B cell (primary cell): ENCODE measurements at regions not wholly inside any gene's neighbourhood (a gene's known extent, or its start where the extent isn't known, plus 50 kb on each side); places are given as distances from the start of the nearest gene placed in this dataset.

Experiments
- ATAC-seq: fragments of 200-7000 bp; cut with Tn5 transposase; one replicate; pipeline ENCODE4 v1.10.0; 2021; ENCODE audit warnings: low read depth, mild to moderate bottlenecking, moderate number of reproducible peaks, moderate library complexity
- CTCF ChIA-PET: fragments of 350-600 bp; sonication (Branson Sonifier 250); formaldehyde crosslinking; loops from one replicate; lab custom pipeline; 2021; ENCODE audit warnings: antibody characterized with exemption, inconsistent platforms; lab: Charles Lee
- POLR2A ChIA-PET: fragments of 350-600 bp; sonication (Branson Sonifier 250); formaldehyde crosslinking; loops from one replicate; lab custom pipeline; 2021; ENCODE audit warnings: antibody characterized with exemption; lab: Charles Lee
- DNase-seq: peaks from one replicate; pipeline ENCODE4 v3.0.0; 2013
- H2AFZ ChIP-seq: 2 replicates; pipeline ENCODE4 v1.6.1; 2012; ENCODE audit warnings: mild to moderate bottlenecking, low read depth, low read length; ENCODE audit not compliant: insufficient read depth, poor library complexity, severe bottlenecking
- H3K27ac ChIP-seq, 2 donors: 1 replicate in 1 of 2; 2 replicates in 1 of 2; pipeline ENCODE4 v1.5.1; 2012 to 2013; ENCODE audit warnings: low read length in 2 of 2, mild to moderate bottlenecking in 2 of 2, moderate library complexity in 1 of 2
- H3K27me3 ChIP-seq, 4 experiments: fragments of 200-600 bp in 1 of 4; sonication (generic) in 1 of 4; replicated peaks in 1 of 4; 1 replicate in 2 of 4; 2 replicates in 2 of 4; pipeline versions ENCODE4 v1.6.1 to v1.7.0; 2013 to 2016; ENCODE audit warnings: low read length in 3 of 4, mild to moderate bottlenecking in 2 of 4, mixed read lengths in 1 of 4, moderate library complexity in 1 of 4; ENCODE audit not compliant: insufficient read depth in 4 of 4, control insufficient read depth in 3 of 4; ENCODE audit errors: control extremely low read depth in 1 of 4
- H3K36me3 ChIP-seq, 2 experiments: replicated peaks in 1 of 2; 1 replicate in 1 of 2; 2 replicates in 1 of 2; pipeline versions ENCODE4 v1.6.1 to v1.7.1; 2013; ENCODE audit warnings: low read length in 1 of 2; ENCODE audit not compliant: insufficient read depth in 2 of 2, control insufficient read depth in 1 of 2; ENCODE audit errors: control extremely low read depth in 1 of 2, extremely low read depth in 1 of 2
- H3K4me1 ChIP-seq, 2 donors: fragments of 200-600 bp in 1 of 2; sonication (generic) in 1 of 2; 1 replicate in 1 of 2; 2 replicates in 1 of 2; pipeline versions ENCODE4 v1.5.1 to v1.6.1; 2013 to 2017; ENCODE audit warnings: low read length in 2 of 2; ENCODE audit not compliant: control insufficient read depth in 2 of 2, insufficient read depth in 2 of 2
- H3K4me2 ChIP-seq: replicated peaks from 2 replicates; pipeline ENCODE3; 2012; ENCODE audit warnings: mild to moderate bottlenecking, low read depth, low read length; ENCODE audit not compliant: poor library complexity, severe bottlenecking
- H3K4me3 ChIP-seq, 5 experiments: fragments of 200-600 bp in 1 of 5; sonication (generic) in 1 of 5; 1 replicate in 3 of 5; 2 replicates in 2 of 5; pipeline versions ENCODE4 v1.5.1 to v1.7.0; 2011 to 2016; ENCODE audit warnings: low read length in 4 of 5, mild to moderate bottlenecking in 4 of 5, low read depth in 2 of 5, control low read depth in 1 of 5, moderate library complexity in 1 of 5; ENCODE audit not compliant: insufficient read depth in 1 of 5; ENCODE audit errors: control extremely low read depth in 1 of 5, extremely low read depth in 1 of 5
- H3K79me2 ChIP-seq: fragments of 200-600 bp; sonication (generic); one replicate; pipeline ENCODE4 v1.6.0; 2016; ENCODE audit warnings: low read length; ENCODE audit not compliant: control insufficient read depth, insufficient read depth
- H3K9ac ChIP-seq: fragments of 200-600 bp; sonication (generic); 2 replicates; pipeline ENCODE4 v1.6.1; 2017; ENCODE audit warnings: mild to moderate bottlenecking, low read length, moderate library complexity
- H3K9me3 ChIP-seq, 3 donors: one replicate each; pipeline versions ENCODE4 v1.6.1 to v1.7.1; 2013; ENCODE audit warnings: low read length in 2 of 3; ENCODE audit not compliant: control insufficient read depth in 2 of 3, insufficient read depth in 1 of 3; ENCODE audit errors: control extremely low read depth in 1 of 3
- H4K20me1 ChIP-seq: 2 replicates; pipeline ENCODE4 v1.6.0; 2012; ENCODE audit warnings: mild to moderate bottlenecking, low read length; ENCODE audit not compliant: insufficient read depth, control insufficient read depth, poor library complexity, severe bottlenecking
- H3K27ac Mint-ChIP-seq: one replicate; pipeline ENCODE4 v1.8.0; 2021; ENCODE audit warnings: mixed read lengths
- H3K27me3 Mint-ChIP-seq: one replicate; pipeline ENCODE4 v1.8.0; 2021; ENCODE audit warnings: mixed read lengths
- H3K4me1 Mint-ChIP-seq: one replicate; pipeline ENCODE4 v1.8.0; 2021; ENCODE audit warnings: mixed read lengths
- H3K4me3 Mint-ChIP-seq: one replicate; pipeline ENCODE4 v1.8.0; 2021; ENCODE audit warnings: mixed read lengths
- H3K9me3 Mint-ChIP-seq: one replicate; pipeline ENCODE4 v1.8.0; 2022; ENCODE audit warnings: mixed read lengths; ENCODE audit not compliant: insufficient read depth
- EZH2 ChIP-seq: IDR thresholded peaks from 2 replicates; pipeline ENCODE4 v1.6.1; 2012; ENCODE audit warnings: borderline replicate concordance, low read depth, mild to moderate bottlenecking, moderate library complexity, low read length; ENCODE audit not compliant: insufficient read depth, poor library complexity, severe bottlenecking
- WGBS: methylation state at CpG from one replicate; pipeline ENCODE4 v1.1.5; 2013; ENCODE audit warnings: missing lambda C conversion rate; ENCODE audit not compliant: insufficient coverage; 5-methylcytosine and 5-hydroxymethylcytosine counted together
- intact Hi-C: fragments of 100-400 bp; cut with micrococcal nuclease; formaldehyde crosslinking; loops from one replicate; pipeline ENCODE4 v1.10.0; 2022
- TF ChIP-seq, protein P1 (sequence below): fragments of 200-600 bp; IDR thresholded peaks from one replicate; pipeline ENCODE4 v1.8.0; 2022; ENCODE audit warnings: antibody characterized with exemption, mild to moderate bottlenecking

DNA sequence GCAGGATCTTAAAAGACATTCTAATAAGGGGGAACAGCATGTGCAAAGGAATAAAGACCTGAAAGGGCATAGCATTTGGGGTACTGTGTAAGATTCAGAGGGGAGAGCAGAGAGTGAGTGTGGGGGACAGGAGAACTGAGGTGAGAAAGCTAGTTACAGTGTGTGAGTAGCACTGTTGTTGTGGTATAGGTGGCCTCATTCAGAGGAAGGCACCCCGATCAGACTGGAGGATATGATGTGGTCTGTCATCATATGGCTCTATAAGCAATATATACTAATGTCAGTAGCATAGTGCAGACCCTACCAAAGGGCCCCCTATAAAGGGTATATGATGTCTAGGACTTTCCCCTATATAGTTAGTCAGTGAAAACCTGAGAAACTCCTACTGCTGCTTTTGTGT, 175.8 kb downstream of the FMR1NB start:
- no peaks in the 10 kb centered on the region for H3K27me3 ChIP-seq
- POLR2A ChIA-PET = no interaction called here
- H3K9ac ChIP-seq = no peak overlapping the region
- Mint-ChIP-seq H3K4me1 (no peaks in the 10 kb centered on the region), H3K27me3 (peaks cover 3% of the 10 kb centered on the region), H3K9me3 (no peaks in the 10 kb centered on the region), H3K4me3 (no peak overlapping the region), H3K27ac (no peak overlapping the region)
- no peaks in the 10 kb centered on the region for H3K9me3 ChIP-seq
- H3K36me3 ChIP-seq = no peaks in the 10 kb centered on the region
- WGBS = no CpG with 5 or more reads among the region's 1 CpG
- DNase-seq = no peak
- H3K4me2 ChIP-seq = no peak overlapping the region
- H4K20me1 ChIP-seq = no peaks in the 10 kb centered on the region
- no peak overlapping the region for H3K4me3 ChIP-seq
- intact Hi-C loops = no loop called here
- H3K79me2 ChIP-seq = no peaks in the 10 kb centered on the region
- ATAC-seq = no peak
- TF ChIP-seq, protein P1, sequence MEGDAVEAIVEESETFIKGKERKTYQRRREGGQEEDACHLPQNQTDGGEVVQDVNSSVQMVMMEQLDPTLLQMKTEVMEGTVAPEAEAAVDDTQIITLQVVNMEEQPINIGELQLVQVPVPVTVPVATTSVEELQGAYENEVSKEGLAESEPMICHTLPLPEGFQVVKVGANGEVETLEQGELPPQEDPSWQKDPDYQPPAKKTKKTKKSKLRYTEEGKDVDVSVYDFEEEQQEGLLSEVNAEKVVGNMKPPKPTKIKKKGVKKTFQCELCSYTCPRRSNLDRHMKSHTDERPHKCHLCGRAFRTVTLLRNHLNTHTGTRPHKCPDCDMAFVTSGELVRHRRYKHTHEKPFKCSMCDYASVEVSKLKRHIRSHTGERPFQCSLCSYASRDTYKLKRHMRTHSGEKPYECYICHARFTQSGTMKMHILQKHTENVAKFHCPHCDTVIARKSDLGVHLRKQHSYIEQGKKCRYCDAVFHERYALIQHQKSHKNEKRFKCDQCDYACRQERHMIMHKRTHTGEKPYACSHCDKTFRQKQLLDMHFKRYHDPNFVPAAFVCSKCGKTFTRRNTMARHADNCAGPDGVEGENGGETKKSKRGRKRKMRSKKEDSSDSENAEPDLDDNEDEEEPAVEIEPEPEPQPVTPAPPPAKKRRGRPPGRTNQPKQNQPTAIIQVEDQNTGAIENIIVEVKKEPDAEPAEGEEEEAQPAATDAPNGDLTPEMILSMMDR = no peak
- no peak for TF ChIP-seq EZH2
- CTCF ChIA-PET = no interaction called here
- H2AFZ ChIP-seq = no peak overlapping the region
- H3K4me1 ChIP-seq = no peaks in the 10 kb centered on the region
- no peak overlapping the region for H3K27ac ChIP-seq

DNA sequence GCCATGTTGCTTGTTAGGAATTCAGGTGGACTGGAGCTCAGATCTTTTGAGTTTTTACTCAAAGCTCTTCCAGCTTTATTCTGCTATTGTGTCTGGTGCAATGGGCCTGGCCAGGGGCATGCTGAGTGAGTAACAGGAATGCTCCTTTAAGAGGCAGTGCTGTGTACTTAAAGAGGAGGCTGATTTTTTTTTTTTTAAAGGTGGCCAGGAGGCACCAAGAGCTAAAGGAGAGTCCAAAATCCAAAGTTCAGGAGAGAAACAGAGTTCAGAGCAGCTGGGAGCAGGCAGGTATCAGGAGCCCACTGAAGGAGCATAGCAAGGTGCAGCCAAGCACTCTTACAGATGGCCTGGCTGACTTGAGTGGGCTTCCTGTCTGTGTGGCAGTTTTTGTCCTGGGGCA, 178.7 kb downstream of the FMR1NB start:
- Histone ChIP-seq H3K27ac (no peak overlapping the region), H3K4me3 (no peak overlapping the region), H3K27me3 (no peaks in the 10 kb centered on the region), H2AFZ (no peak overlapping the region), H3K79me2 (no peaks in the 10 kb centered on the region), H3K36me3 (no peaks in the 10 kb centered on the region), H3K4me2 (no peak overlapping the region), H4K20me1 (no peaks in the 10 kb centered on the region), H3K9ac (no peak overlapping the region), H3K9me3 (no peaks in the 10 kb centered on the region), H3K4me1 (no peaks in the 10 kb centered on the region)
- intact Hi-C loops = no loop called here
- Mint-ChIP-seq H3K27me3 (peaks cover 3% of the 10 kb centered on the region), H3K4me1 (no peaks in the 10 kb centered on the region), H3K4me3 (no peak overlapping the region), H3K9me3 (no peaks in the 10 kb centered on the region), H3K27ac (no peak overlapping the region)
- ATAC-seq (no peak), DNase-seq (no peak)
- TF ChIP-seq, protein P1 = no peak
- no peak for TF ChIP-seq EZH2
- ChIA-PET CTCF (no interaction called here), POLR2A (no interaction called here)
